ENCODE measurements at regions not wholly inside any gene's neighbourhood (a gene's known extent, or its start where the extent isn't known, plus 50 kb on each side); places are given as distances from the start of the nearest gene placed in this dataset.
"Not testable (repeated sequence)": the region's sequence is repeated elsewhere in the genome, so short reads cannot be mapped to it uniquely, and the experiment has no call there.

DNA sequence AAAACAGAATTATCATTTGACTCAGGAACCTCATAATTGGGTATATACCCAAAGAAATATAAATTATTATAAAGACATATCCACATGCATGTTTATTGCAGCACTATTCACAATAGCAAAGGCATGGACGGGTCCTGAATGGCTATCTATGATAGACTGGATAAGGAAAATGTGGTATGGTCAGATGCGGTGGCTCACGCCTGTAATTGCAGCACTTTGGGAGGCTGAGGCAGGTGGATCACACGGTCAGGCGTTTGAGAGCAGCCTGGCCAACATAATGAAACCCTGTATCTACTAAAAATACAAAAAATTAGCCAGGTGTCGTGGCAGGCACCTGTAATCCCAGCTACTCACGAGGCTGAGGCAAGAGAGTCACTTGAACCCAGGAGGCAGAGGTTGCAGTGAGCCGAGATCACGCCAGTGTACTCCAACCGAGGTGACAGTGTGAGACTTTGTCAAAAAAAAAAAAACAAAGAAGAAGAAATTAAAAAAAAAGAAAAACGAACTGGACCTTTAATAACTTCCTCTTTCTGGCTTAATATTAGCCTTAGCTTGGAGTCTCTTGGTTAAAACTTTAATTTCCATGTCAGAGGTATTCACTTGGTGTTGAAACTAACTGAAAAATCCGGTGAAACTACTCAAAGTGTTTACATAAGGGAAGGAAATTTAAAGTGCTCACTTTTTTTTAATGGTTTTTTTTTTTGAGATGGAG is 104.4 kb downstream of the ZNF486 start:
- no peaks in the 10 kb centered on the region for H3K9me3 ChIP-seq (ENCODE audit: low read depth, low read length)
- no peak overlapping the region for H3K4me2 ChIP-seq (ENCODE audit: insufficient read depth, low read length)
- no peaks in the 10 kb centered on the region for H3K27me3 ChIP-seq (ENCODE audit: insufficient read depth, low read length)
- no peaks in the 10 kb centered on the region for H3K79me2 ChIP-seq (ENCODE audit: insufficient read depth, low read length)
- H3K27ac ChIP-seq (ENCODE audit: low read depth, low read length) = no peak overlapping the region
- H4K20me1 ChIP-seq (ENCODE audit: insufficient read depth, low read length) = no peaks in the 10 kb centered on the region
- no peak overlapping the region for H3K4me3 ChIP-seq (ENCODE audit: insufficient read depth, low read length)
- H3K36me3 ChIP-seq (ENCODE audit: insufficient read depth, low read length) = no peaks in the 10 kb centered on the region
- TF ChIP-seq, protein P1, sequence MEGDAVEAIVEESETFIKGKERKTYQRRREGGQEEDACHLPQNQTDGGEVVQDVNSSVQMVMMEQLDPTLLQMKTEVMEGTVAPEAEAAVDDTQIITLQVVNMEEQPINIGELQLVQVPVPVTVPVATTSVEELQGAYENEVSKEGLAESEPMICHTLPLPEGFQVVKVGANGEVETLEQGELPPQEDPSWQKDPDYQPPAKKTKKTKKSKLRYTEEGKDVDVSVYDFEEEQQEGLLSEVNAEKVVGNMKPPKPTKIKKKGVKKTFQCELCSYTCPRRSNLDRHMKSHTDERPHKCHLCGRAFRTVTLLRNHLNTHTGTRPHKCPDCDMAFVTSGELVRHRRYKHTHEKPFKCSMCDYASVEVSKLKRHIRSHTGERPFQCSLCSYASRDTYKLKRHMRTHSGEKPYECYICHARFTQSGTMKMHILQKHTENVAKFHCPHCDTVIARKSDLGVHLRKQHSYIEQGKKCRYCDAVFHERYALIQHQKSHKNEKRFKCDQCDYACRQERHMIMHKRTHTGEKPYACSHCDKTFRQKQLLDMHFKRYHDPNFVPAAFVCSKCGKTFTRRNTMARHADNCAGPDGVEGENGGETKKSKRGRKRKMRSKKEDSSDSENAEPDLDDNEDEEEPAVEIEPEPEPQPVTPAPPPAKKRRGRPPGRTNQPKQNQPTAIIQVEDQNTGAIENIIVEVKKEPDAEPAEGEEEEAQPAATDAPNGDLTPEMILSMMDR (IDR thresholded peaks at IDR 0.05; ENCODE audit: extremely low read depth, low read depth, low read length) = no peak
- no peak for DNase-seq (ENCODE audit: insufficient read length, low spot score, missing footprints)
- no peak overlapping the region for H2AFZ ChIP-seq (ENCODE audit: low read length)
- no peaks in the 10 kb centered on the region for H3K4me1 ChIP-seq (ENCODE audit: insufficient read depth, low read length)

DNA sequence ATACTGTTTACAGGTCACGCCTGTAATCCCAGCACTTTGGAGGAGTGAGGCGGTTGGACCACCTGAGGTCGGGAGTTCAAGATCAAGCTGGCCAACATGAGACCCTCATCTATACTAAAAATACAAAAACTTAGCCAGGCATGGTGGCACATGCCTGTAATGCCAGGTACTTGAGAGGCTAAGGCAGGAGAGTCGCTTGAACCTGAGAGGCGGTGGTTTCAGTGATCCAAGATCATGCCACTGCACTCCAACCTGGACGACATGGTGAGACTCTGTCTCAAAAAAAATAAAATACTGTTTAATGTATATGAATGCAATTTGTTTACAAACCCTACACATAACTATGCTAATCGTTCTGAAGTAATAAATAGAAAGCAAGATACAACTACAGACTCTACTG is 102.4 kb downstream of the ZNF486 start:
- Histone ChIP-seq H3K27ac (ENCODE audit: low read depth, low read length) (no peak overlapping the region), H3K36me3 (ENCODE audit: insufficient read depth, low read length) (no peaks in the 10 kb centered on the region), H3K79me2 (ENCODE audit: insufficient read depth, low read length) (no peaks in the 10 kb centered on the region), H3K9me3 (ENCODE audit: low read depth, low read length) (no peaks in the 10 kb centered on the region), H4K20me1 (ENCODE audit: insufficient read depth, low read length) (no peaks in the 10 kb centered on the region), H3K27me3 (ENCODE audit: insufficient read depth, low read length) (no peaks in the 10 kb centered on the region), H2AFZ (ENCODE audit: low read length) (no peak overlapping the region), H3K4me3 (ENCODE audit: insufficient read depth, low read length) (no peak overlapping the region), H3K4me2 (ENCODE audit: insufficient read depth, low read length) (no peak overlapping the region), H3K4me1 (ENCODE audit: insufficient read depth, low read length) (no peaks in the 10 kb centered on the region)
- no peak for DNase-seq (ENCODE audit: insufficient read length, low spot score, missing footprints)
- TF ChIP-seq, protein P1 (IDR thresholded peaks at IDR 0.05; ENCODE audit: extremely low read depth, low read depth, low read length) = no peak

DNA sequence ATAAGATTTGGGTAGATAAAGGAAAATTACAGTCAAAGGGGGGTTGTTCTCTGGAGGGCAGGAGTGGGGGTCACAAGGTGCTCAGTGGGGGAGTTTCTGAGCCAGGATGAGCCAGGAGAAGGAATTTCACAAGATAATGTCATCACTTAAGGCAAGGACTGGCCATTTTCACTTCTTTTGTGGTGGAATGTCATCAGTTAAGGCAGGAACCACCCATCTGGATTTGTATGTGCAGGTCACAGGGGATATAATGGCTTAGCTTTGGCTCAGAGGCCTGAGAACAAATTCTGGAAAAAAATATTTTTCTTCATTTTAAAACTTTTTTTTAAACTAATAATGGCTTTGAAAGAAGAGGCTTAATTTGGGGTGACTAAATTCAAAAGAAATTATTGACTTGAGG is 94.5 kb downstream of the ZNF486 start:
- not testable (repeated sequence) for H3K36me3 ChIP-seq (ENCODE audit: insufficient read depth, low read length); H3K9me3 ChIP-seq (ENCODE audit: low read depth, low read length); H3K4me1 ChIP-seq (ENCODE audit: insufficient read depth, low read length); H3K4me3 ChIP-seq (ENCODE audit: insufficient read depth, low read length); H2AFZ ChIP-seq (ENCODE audit: low read length); DNase-seq (ENCODE audit: insufficient read length, low spot score, missing footprints); H3K4me2 ChIP-seq (ENCODE audit: insufficient read depth, low read length); H3K79me2 ChIP-seq (ENCODE audit: insufficient read depth, low read length); H3K27ac ChIP-seq (ENCODE audit: low read depth, low read length); H3K27me3 ChIP-seq (ENCODE audit: insufficient read depth, low read length); H4K20me1 ChIP-seq (ENCODE audit: insufficient read depth, low read length)

DNA sequence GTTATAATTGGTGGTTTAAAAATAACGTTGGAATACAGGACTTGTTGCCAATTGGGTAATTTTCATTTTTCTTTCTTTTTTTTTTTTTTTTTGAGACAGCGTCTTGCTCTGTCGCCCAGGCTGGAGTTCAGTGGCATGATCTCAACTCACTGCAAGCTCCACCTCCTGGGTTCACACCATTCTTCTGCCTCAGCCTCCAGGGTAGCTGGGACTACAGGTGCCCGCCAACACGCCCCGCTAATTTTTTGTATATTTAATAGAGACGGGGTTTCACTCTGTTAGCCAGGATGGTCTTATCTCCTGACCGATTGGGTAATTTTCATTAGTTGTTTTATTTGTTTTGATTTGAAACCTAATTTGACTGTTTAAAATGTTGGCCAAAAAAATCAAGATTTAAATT is 93.7 kb downstream of the ZNF486 start:
- not testable (repeated sequence) for H3K4me2 ChIP-seq (ENCODE audit: insufficient read depth, low read length); H3K36me3 ChIP-seq (ENCODE audit: insufficient read depth, low read length); H3K27me3 ChIP-seq (ENCODE audit: insufficient read depth, low read length); H3K79me2 ChIP-seq (ENCODE audit: insufficient read depth, low read length); H3K4me3 ChIP-seq (ENCODE audit: insufficient read depth, low read length); H3K27ac ChIP-seq (ENCODE audit: low read depth, low read length); H3K9me3 ChIP-seq (ENCODE audit: low read depth, low read length); H4K20me1 ChIP-seq (ENCODE audit: insufficient read depth, low read length); DNase-seq (ENCODE audit: insufficient read length, low spot score, missing footprints); H2AFZ ChIP-seq (ENCODE audit: low read length); H3K4me1 ChIP-seq (ENCODE audit: insufficient read depth, low read length)

DNA sequence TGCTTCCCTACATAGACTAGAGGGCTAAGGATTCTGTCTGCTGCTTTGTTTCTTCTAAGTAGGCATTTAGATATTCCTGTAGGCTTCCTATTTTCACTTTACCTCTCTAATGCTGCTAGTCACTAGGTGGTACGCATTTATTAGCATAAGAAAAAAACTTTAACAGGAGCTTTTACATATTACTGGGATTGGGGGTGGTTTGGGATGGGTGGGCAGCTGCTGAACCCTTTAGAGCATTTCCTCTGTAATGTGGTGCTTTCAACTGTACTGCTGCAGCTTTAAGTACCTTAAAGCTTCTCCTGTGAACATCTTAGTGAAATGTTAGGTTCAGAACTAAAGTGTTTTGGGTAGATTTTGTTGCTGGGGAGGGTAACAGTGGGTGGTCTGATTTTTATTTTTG is 92.6 kb downstream of the ZNF486 start:
- H3K4me1 ChIP-seq (ENCODE audit: insufficient read depth, low read length) = no peaks in the 10 kb centered on the region
- no peak overlapping the region for H3K27ac ChIP-seq (ENCODE audit: low read depth, low read length)
- H3K4me2 ChIP-seq (ENCODE audit: insufficient read depth, low read length) = no peak overlapping the region
- H3K4me3 ChIP-seq (ENCODE audit: insufficient read depth, low read length) = no peak overlapping the region
- no peaks in the 10 kb centered on the region for H3K27me3 ChIP-seq (ENCODE audit: insufficient read depth, low read length)
- H3K9me3 ChIP-seq (ENCODE audit: low read depth, low read length) = no peaks in the 10 kb centered on the region
- TF ChIP-seq, protein P1 (IDR thresholded peaks at IDR 0.05; ENCODE audit: extremely low read depth, low read depth, low read length) = no peak
- H3K79me2 ChIP-seq (ENCODE audit: insufficient read depth, low read length) = no peaks in the 10 kb centered on the region
- no peaks in the 10 kb centered on the region for H4K20me1 ChIP-seq (ENCODE audit: insufficient read depth, low read length)
- no peak overlapping the region for H2AFZ ChIP-seq (ENCODE audit: low read length)
- H3K36me3 ChIP-seq (ENCODE audit: insufficient read depth, low read length) = no peaks in the 10 kb centered on the region
- no peak for DNase-seq (ENCODE audit: insufficient read length, low spot score, missing footprints)

Measured in osteoblast (primary cell).